ENCODE measurements at regions not wholly inside any gene's neighbourhood (a gene's known extent, or its start where the extent isn't known, plus 50 kb on each side); places are given as distances from the start of the nearest gene placed in this dataset.

GRCh38 chr2:120542911-120543527 is 192.6 kb upstream of the GLI2 start (continued):
- TF ChIP-seq ZNF276 (CRISPR knock-in tag; IDR thresholded peaks at IDR 0.05; ENCODE audit: low read depth), result peak; percentile 78; the same call in 1 of the 2 replicates
- TF ChIP-seq NFIB (CRISPR knock-in tag; IDR thresholded peaks at IDR 0.05; ENCODE audit: borderline replicate concordance), result no peak
- peak; percentile 60; the same call in 1 of the 2 replicates for TF ChIP-seq IRF2 (CRISPR knock-in tag; IDR thresholded peaks at IDR 0.05)
- TF ChIP-seq ZFP1 (CRISPR knock-in tag; IDR thresholded peaks at IDR 0.05), result peak; percentile 57; the same call in 1 of the 2 replicates
- peak; percentile 42; the same call in 1 of the 2 replicates for TF ChIP-seq PRDM10 (CRISPR knock-in tag; IDR thresholded peaks at IDR 0.05; ENCODE audit: low read depth)
- TF ChIP-seq NFAT5 (CRISPR knock-in tag; IDR thresholded peaks at IDR 0.05), result no peak
- peak; percentile 78 for TF ChIP-seq PITX1 (CRISPR knock-in tag; IDR thresholded peaks at IDR 0.05)
- TF ChIP-seq ARNTL (CRISPR knock-in tag; IDR thresholded peaks at IDR 0.05), result peak; percentile 55; the same call in 1 of the 2 replicates
- no peak for TF ChIP-seq KAT7 (CRISPR knock-in tag; IDR thresholded peaks at IDR 0.05; ENCODE audit: borderline replicate concordance)
- TF ChIP-seq MED1 (CRISPR knock-in tag; IDR thresholded peaks at IDR 0.05), result peak; percentile 68
- TF ChIP-seq ZNF652 (CRISPR knock-in tag; IDR thresholded peaks at IDR 0.05; ENCODE audit: borderline replicate concordance, low read depth), result no peak; the same call in 1 of the 2 replicates
- TF ChIP-seq, protein P1, sequence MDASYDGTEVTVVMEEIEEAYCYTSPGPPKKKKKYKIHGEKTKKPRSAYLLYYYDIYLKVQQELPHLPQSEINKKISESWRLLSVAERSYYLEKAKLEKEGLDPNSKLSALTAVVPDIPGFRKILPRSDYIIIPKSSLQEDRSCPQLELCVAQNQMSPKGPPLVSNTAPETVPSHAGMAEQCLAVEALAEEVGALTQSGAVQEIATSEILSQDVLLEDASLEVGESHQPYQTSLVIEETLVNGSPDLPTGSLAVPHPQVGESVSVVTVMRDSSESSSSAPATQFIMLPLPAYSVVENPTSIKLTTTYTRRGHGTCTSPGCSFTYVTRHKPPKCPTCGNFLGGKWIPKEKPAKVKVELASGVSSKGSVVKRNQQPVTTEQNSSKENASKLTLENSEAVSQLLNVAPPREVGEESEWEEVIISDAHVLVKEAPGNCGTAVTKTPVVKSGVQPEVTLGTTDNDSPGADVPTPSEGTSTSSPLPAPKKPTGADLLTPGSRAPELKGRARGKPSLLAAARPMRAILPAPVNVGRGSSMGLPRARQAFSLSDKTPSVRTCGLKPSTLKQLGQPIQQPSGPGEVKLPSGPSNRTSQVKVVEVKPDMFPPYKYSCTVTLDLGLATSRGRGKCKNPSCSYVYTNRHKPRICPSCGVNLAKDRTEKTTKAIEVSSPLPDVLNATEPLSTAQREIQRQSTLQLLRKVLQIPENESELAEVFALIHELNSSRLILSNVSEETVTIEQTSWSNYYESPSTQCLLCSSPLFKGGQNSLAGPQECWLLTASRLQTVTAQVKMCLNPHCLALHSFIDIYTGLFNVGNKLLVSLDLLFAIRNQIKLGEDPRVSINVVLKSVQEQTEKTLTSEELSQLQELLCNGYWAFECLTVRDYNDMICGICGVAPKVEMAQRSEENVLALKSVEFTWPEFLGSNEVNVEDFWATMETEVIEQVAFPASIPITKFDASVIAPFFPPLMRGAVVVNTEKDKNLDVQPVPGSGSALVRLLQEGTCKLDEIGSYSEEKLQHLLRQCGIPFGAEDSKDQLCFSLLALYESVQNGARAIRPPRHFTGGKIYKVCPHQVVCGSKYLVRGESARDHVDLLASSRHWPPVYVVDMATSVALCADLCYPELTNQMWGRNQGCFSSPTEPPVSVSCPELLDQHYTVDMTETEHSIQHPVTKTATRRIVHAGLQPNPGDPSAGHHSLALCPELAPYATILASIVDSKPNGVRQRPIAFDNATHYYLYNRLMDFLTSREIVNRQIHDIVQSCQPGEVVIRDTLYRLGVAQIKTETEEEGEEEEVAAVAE (CRISPR knock-in tag; IDR thresholded peaks at IDR 0.05; ENCODE audit: borderline replicate concordance), result 0 out of 2 replicates have a peak, but pooled peaks have one; percentile 55
- no peak for TF ChIP-seq ZNF432 (CRISPR knock-in tag; IDR thresholded peaks at IDR 0.05; ENCODE audit: borderline replicate concordance)
- no peak for TF ChIP-seq SMAD1 (CRISPR knock-in tag; IDR thresholded peaks at IDR 0.05; ENCODE audit: borderline replicate concordance, low read depth)
